DND-41 (cell line): ENCODE measurements at regions not wholly inside any gene's neighbourhood (a gene's known extent, or its start where the extent isn't known, plus 50 kb on each side); places are given as distances from the start of the nearest gene placed in this dataset.

Source experiments
- CTCF ChIP-seq: IDR thresholded peaks from 2 replicates; pipeline ENCODE4 v1.5.1; 2012; ENCODE audit warnings: borderline replicate concordance, low read length, moderate library complexity, mild to moderate bottlenecking; ENCODE audit not compliant: poor library complexity, severe bottlenecking; ENCODE audit errors: extremely low read depth
- EZH2 ChIP-seq: IDR thresholded peaks from 3 replicates; pipeline ENCODE4 v1.6.1; 2012; ENCODE audit warnings: borderline replicate concordance, low read depth, mild to moderate bottlenecking, moderate library complexity, low read length, inconsistent platforms; ENCODE audit not compliant: severe bottlenecking

GRCh38 chr2:181836583-181836982, 54.9 kb upstream of the ITPRID2 start:
- TF ChIP-seq CTCF (no peak), EZH2 (no peak)
